ENCODE measurements at regions not wholly inside any gene's neighbourhood (a gene's known extent, or its start where the extent isn't known, plus 50 kb on each side); places are given as distances from the start of the nearest gene placed in this dataset.

GRCh38 chr4:126318376-126318775, 1003.6 kb downstream of the FAT4 start:
- Histone ChIP-seq H3K9me3 (ENCODE audit: low read length) (no peaks in the 10 kb centered on the region), H3K4me1 (ENCODE audit: insufficient read depth, low read length) (no peaks in the 10 kb centered on the region), H3K36me3 (replicated peaks in 1 of 2; ENCODE audit: control insufficient read depth in 1 of 2, insufficient read depth in 2 of 2, low read length in 2 of 2) (no peaks in the 10 kb centered on the region), H3K27ac (ENCODE audit: extremely low read length, insufficient read depth, low read length) (no peak overlapping the region), H3K4me3 (replicated peaks in 1 of 3; ENCODE audit: insufficient read depth in 1 of 3, low read depth in 2 of 3, low read length in 3 of 3) (no peak overlapping the region), H2AFZ (ENCODE audit: low read length) (no peak overlapping the region), H3K9ac (ENCODE audit: insufficient read depth, low read depth, low read length) (no peak overlapping the region), H3K27me3 (ENCODE audit: control insufficient read depth in 1 of 2, insufficient read depth in 2 of 2, low read length in 2 of 2) (no peaks in the 10 kb centered on the region), H3K4me2 (ENCODE audit: low read depth, low read length) (no peak overlapping the region), H3K79me2 (ENCODE audit: insufficient read depth, low read length) (no peaks in the 10 kb centered on the region), H4K20me1 (ENCODE audit: insufficient read depth, low read length) (no peaks in the 10 kb centered on the region)
- WGBS (ENCODE audit: low lambda C conversion rate) = 5% methylated on average over 3 of the region's 3 CpGs
- ChIA-PET POLR2A (no interaction called here), CTCF (ENCODE audit: low intra/inter-chr PET ratio, low total read pairs) (no interaction called here)
- TF ChIP-seq ISL2 (CRISPR knock-in tag; IDR thresholded peaks at IDR 0.05) (no peak), ZNF589 (CRISPR knock-in tag; conservative IDR thresholded peaks at IDR 0.05) (no peak), ATRX (CRISPR knock-in tag; IDR thresholded peaks at IDR 0.05; ENCODE audit: borderline replicate concordance) (no peak), ZNF225 (CRISPR knock-in tag; IDR thresholded peaks at IDR 0.05) (no peak), ATF6 (CRISPR knock-in tag; conservative IDR thresholded peaks at IDR 0.05) (no peak), ZNF549 (CRISPR knock-in tag; IDR thresholded peaks at IDR 0.05) (no peak), YEATS4 (CRISPR knock-in tag; IDR thresholded peaks at IDR 0.05; ENCODE audit: borderline replicate concordance) (no peak), ZNF672 (CRISPR knock-in tag; IDR thresholded peaks at IDR 0.05) (no peak)
- FAIRE-seq (no peak), ATAC-seq (no peak), DNase-seq (ENCODE audit: low spot score) (no peak)
- BruUV-seq (replicated peaks) = no TSS peak
- intact Hi-C loops (cut with micrococcal nuclease; ENCODE audit: unreplicated experiment) (no loop called here), in situ Hi-C loops (cut with HindIII; ENCODE audit: extremely low pct_ligation_motif_present, low pct_unique_long_range_greater_than_20kb) (no loop called here)

- ChIA-PET POLR2A (no interaction called here), CTCF (ENCODE audit: low intra/inter-chr PET ratio, low total read pairs) (no interaction called here)
- intact Hi-C loops (cut with micrococcal nuclease; ENCODE audit: unreplicated experiment) (no loop called here), in situ Hi-C loops (cut with HindIII; ENCODE audit: extremely low pct_ligation_motif_present, low pct_unique_long_range_greater_than_20kb) (no loop called here)
- FAIRE-seq (no peak), DNase-seq (ENCODE audit: low spot score) (no peak), ATAC-seq (no peak)
- Histone ChIP-seq H2AFZ (ENCODE audit: low read length) (no peak overlapping the region), H3K36me3 (replicated peaks in 1 of 2; ENCODE audit: control insufficient read depth in 1 of 2, insufficient read depth in 2 of 2, low read length in 2 of 2) (no peaks in the 10 kb centered on the region), H3K79me2 (ENCODE audit: insufficient read depth, low read length) (no peaks in the 10 kb centered on the region), H3K4me1 (ENCODE audit: insufficient read depth, low read length) (no peaks in the 10 kb centered on the region), H3K4me3 (replicated peaks in 1 of 3; ENCODE audit: insufficient read depth in 1 of 3, low read depth in 2 of 3, low read length in 3 of 3) (no peak overlapping the region), H3K9ac (ENCODE audit: insufficient read depth, low read depth, low read length) (no peak overlapping the region), H3K4me2 (ENCODE audit: low read depth, low read length) (no peak overlapping the region), H3K9me3 (ENCODE audit: low read length) (no peaks in the 10 kb centered on the region), H4K20me1 (ENCODE audit: insufficient read depth, low read length) (no peaks in the 10 kb centered on the region), H3K27ac (ENCODE audit: extremely low read length, insufficient read depth, low read length) (no peak overlapping the region), H3K27me3 (ENCODE audit: control insufficient read depth in 1 of 2, insufficient read depth in 2 of 2, low read length in 2 of 2) (no peaks in the 10 kb centered on the region)
- no peak for TF ChIP-seq ZNF737 (CRISPR knock-in tag; IDR thresholded peaks at IDR 0.05; ENCODE audit: borderline replicate concordance)
- no peak for TF ChIP-seq SMARCC2 (IDR thresholded peaks at IDR 0.05)
- TF ChIP-seq ZBTB3 (CRISPR knock-in tag; IDR thresholded peaks at IDR 0.05; ENCODE audit: borderline replicate concordance, low read depth) = no peak
- TF ChIP-seq ETS1 (CRISPR knock-in tag; IDR thresholded peaks at IDR 0.05) = no peak
- BruUV-seq (replicated peaks) = no TSS peak
Measured at GRCh38 chr4:126328914-126329313, 1014.2 kb downstream of the FAT4 start.
